ENCODE measurements at regions not wholly inside any gene's neighbourhood (a gene's known extent, or its start where the extent isn't known, plus 50 kb on each side); places are given as distances from the start of the nearest gene placed in this dataset.

GRCh38 chr22:22997262-22997898, 72.9 kb upstream of the GNAZ start:
- no peak for TF ChIP-seq CTCF (conservative IDR thresholded peaks at IDR 0.05; ENCODE audit: low read depth, low read length)
- DNase-seq (ENCODE audit: low read depth) = no peak
- no peak overlapping the region for H3K4me3 ChIP-seq (ENCODE audit: low read depth, low read length)

GRCh38 chr22:22997988-22998387, 72.3 kb upstream of the GNAZ start:
- no peak for TF ChIP-seq CTCF (conservative IDR thresholded peaks at IDR 0.05; ENCODE audit: low read depth, low read length)
- no peak for DNase-seq (ENCODE audit: low read depth)
- H3K4me3 ChIP-seq (ENCODE audit: low read depth, low read length) = no peak overlapping the region

GRCh38 chr22:22999523-22999922, 70.8 kb upstream of the GNAZ start:
- TF ChIP-seq CTCF (conservative IDR thresholded peaks at IDR 0.05; ENCODE audit: low read depth, low read length) = no peak
- DNase-seq (ENCODE audit: low read depth) = peak; percentile 1

GRCh38 chr22:23000657-23001347, 69.5 kb upstream of the GNAZ start:
- no peak overlapping the region for H3K4me3 ChIP-seq (ENCODE audit: low read depth, low read length)
- no peak for DNase-seq (ENCODE audit: low read depth)
- no peak for TF ChIP-seq CTCF (conservative IDR thresholded peaks at IDR 0.05; ENCODE audit: low read depth, low read length)

More at GRCh38 chr22:22999523-22999922, 70.8 kb upstream of the GNAZ start:
- no peak overlapping the region for H3K4me3 ChIP-seq (ENCODE audit: low read depth, low read length)

GRCh38 chr22:23001463-23001862, 68.9 kb upstream of the GNAZ start:
- no peak for DNase-seq (ENCODE audit: low read depth)
- TF ChIP-seq CTCF (conservative IDR thresholded peaks at IDR 0.05; ENCODE audit: low read depth, low read length) = no peak
- no peak overlapping the region for H3K4me3 ChIP-seq (ENCODE audit: low read depth, low read length)

GRCh38 chr22:23002612-23003180, 67.6 kb upstream of the GNAZ start:
- DNase-seq (ENCODE audit: low read depth) = no peak
- no peak for TF ChIP-seq CTCF (conservative IDR thresholded peaks at IDR 0.05; ENCODE audit: low read depth, low read length)
- H3K4me3 ChIP-seq (ENCODE audit: low read depth, low read length) = no peak overlapping the region

All from choroid plexus epithelial cell (primary cell).